ENCODE measurements at regions not wholly inside any gene's neighbourhood (a gene's known extent, or its start where the extent isn't known, plus 50 kb on each side); places are given as distances from the start of the nearest gene placed in this dataset.

DNA sequence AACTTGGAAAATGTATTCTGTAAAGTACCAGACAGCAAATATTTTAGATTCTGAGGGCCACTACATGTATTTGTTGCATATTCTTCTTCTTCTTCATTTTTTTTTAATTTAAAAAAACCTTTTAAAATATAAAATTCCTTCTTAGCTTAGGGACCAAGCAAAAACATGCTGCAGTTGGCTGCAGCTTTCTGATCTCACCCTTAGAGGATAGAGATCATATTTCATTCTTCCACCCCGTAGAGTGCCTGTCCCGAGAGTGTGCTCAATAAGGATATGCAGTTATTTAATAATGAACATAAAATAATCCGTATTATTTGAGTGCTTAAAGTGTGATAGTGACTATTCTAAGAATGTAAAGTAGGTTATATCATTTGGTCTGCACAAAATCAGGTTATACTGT, 204.2 kb upstream of the CD180 start:
- TF ChIP-seq, protein P1, sequence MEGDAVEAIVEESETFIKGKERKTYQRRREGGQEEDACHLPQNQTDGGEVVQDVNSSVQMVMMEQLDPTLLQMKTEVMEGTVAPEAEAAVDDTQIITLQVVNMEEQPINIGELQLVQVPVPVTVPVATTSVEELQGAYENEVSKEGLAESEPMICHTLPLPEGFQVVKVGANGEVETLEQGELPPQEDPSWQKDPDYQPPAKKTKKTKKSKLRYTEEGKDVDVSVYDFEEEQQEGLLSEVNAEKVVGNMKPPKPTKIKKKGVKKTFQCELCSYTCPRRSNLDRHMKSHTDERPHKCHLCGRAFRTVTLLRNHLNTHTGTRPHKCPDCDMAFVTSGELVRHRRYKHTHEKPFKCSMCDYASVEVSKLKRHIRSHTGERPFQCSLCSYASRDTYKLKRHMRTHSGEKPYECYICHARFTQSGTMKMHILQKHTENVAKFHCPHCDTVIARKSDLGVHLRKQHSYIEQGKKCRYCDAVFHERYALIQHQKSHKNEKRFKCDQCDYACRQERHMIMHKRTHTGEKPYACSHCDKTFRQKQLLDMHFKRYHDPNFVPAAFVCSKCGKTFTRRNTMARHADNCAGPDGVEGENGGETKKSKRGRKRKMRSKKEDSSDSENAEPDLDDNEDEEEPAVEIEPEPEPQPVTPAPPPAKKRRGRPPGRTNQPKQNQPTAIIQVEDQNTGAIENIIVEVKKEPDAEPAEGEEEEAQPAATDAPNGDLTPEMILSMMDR (IDR thresholded peaks at IDR 0.05; ENCODE audit: poor library complexity), result no peak
- TF ChIP-seq EZH2phosphoT487 (IDR thresholded peaks at IDR 0.05; ENCODE audit: low read depth, severe bottlenecking, unreplicated experiment) (no peak), EZH2 (IDR thresholded peaks at IDR 0.05; ENCODE audit: borderline replicate concordance) (no peak)

All from hepatocyte (in vitro differentiated cells).